ENCODE measurements at regions not wholly inside any gene's neighbourhood (a gene's known extent, or its start where the extent isn't known, plus 50 kb on each side); places are given as distances from the start of the nearest gene placed in this dataset.
"Not testable (repeated sequence)": the region's sequence is repeated elsewhere in the genome, so short reads cannot be mapped to it uniquely, and the experiment has no call there.

- H3K4me3 ChIP-seq = no peak overlapping the region
- no peak for DNase-seq
- no peak overlapping the region for H3K27ac ChIP-seq
- no peaks in the 10 kb centered on the region for H3K4me1 ChIP-seq
- H3K9me3 ChIP-seq = no peaks in the 10 kb centered on the region
- H3K36me3 ChIP-seq (ENCODE audit: low read depth, missing control alignments) = no peaks in the 10 kb centered on the region
- no peaks in the 10 kb centered on the region for H3K27me3 ChIP-seq
- no peak for TF ChIP-seq POLR2A (IDR thresholded peaks at IDR 0.05)
- TF ChIP-seq, protein P1, sequence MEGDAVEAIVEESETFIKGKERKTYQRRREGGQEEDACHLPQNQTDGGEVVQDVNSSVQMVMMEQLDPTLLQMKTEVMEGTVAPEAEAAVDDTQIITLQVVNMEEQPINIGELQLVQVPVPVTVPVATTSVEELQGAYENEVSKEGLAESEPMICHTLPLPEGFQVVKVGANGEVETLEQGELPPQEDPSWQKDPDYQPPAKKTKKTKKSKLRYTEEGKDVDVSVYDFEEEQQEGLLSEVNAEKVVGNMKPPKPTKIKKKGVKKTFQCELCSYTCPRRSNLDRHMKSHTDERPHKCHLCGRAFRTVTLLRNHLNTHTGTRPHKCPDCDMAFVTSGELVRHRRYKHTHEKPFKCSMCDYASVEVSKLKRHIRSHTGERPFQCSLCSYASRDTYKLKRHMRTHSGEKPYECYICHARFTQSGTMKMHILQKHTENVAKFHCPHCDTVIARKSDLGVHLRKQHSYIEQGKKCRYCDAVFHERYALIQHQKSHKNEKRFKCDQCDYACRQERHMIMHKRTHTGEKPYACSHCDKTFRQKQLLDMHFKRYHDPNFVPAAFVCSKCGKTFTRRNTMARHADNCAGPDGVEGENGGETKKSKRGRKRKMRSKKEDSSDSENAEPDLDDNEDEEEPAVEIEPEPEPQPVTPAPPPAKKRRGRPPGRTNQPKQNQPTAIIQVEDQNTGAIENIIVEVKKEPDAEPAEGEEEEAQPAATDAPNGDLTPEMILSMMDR (IDR thresholded peaks at IDR 0.05) = no peak
- WGBS, 2 donors = 96 to 100% methylated on average over 1 of the region's 1 CpG
- intact Hi-C loops (cut with DNase I; ENCODE audit: low total_unique reads) = no loop called here
Observed at GRCh38 chr3:132979606-132980005, 58.6 kb upstream of the TMEM108 start.

DNA sequence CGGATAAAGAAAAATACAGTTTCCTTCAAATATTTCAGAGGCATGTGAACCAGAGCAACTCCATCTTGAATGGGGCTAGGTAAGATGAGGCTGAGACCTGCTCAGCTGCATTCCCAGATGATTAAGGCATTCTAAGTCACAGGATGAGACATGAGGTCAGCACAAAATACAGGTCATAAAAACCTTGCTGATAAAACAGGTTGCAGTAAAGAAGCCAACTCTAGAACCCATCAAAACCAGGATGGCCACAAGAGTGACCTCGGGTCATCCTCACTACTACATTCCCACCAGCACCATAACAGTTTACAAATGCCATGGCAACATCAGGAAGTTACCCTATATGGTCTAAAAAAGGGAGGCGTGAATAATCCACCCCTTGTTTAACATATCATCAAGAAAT, 59.2 kb upstream of the TMEM108 start:
- WGBS, 2 donors = 88 to 89% methylated on average over 3 of the region's 3 CpGs
- H3K27ac ChIP-seq; intact Hi-C loops (cut with DNase I; ENCODE audit: low total_unique reads); H3K36me3 ChIP-seq (ENCODE audit: low read depth, missing control alignments); H3K4me1 ChIP-seq; DNase-seq; H3K27me3 ChIP-seq; H3K9me3 ChIP-seq; H3K4me3 ChIP-seq: not testable (repeated sequence)

- TF ChIP-seq, protein P1 (IDR thresholded peaks at IDR 0.05) = no peak
- no peak for TF ChIP-seq POLR2A (IDR thresholded peaks at IDR 0.05)
- Histone ChIP-seq H3K9me3 (no peaks in the 10 kb centered on the region), H3K4me3 (no peak overlapping the region), H3K4me1 (no peaks in the 10 kb centered on the region), H3K36me3 (ENCODE audit: low read depth, missing control alignments) (no peaks in the 10 kb centered on the region), H3K27me3 (no peaks in the 10 kb centered on the region), H3K27ac (no peak overlapping the region)
- no peak for DNase-seq
- 74% methylated on average over 2 of the region's 2 CpGs for WGBS, 2 donors
- intact Hi-C loops (cut with DNase I; ENCODE audit: low total_unique reads) = no loop called here
Observed at GRCh38 chr3:132978464-132978863, 59.7 kb upstream of the TMEM108 start.

DNA sequence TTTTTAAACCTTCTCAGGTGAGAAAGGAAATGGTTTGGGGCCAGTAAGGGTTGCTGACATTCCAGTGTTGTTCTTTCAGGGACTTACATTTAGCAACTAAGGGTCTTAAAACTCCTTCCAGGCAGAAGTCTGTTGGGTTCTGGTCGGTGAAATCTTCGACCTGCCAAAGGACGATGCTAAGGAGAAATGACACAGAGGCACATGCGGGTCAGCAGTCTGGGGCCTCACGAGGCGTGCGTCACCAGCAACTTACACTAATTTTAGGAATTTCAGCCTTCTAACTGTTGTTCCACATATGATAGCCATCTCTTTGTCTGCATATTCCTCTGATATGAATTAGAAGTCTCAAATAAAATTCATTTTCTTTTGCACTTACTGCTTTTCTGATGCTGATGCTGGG, 64.1 kb upstream of the TMEM108 start:
- H3K27ac ChIP-seq = no peak overlapping the region
- no peaks in the 10 kb centered on the region for H3K27me3 ChIP-seq
- no peaks in the 10 kb centered on the region for H3K9me3 ChIP-seq
- no peak overlapping the region for H3K4me3 ChIP-seq
- no peaks in the 10 kb centered on the region for H3K4me1 ChIP-seq
- no peak for TF ChIP-seq POLR2A (IDR thresholded peaks at IDR 0.05)
- TF ChIP-seq, protein P1 (IDR thresholded peaks at IDR 0.05) = no peak
- WGBS, 2 donors = 85 to 88% methylated on average over 7 of the region's 7 CpGs
- no peak for DNase-seq
- intact Hi-C loops (cut with DNase I; ENCODE audit: low total_unique reads) = no loop called here
- no peaks in the 10 kb centered on the region for H3K36me3 ChIP-seq (ENCODE audit: low read depth, missing control alignments)

- intact Hi-C loops (cut with DNase I; ENCODE audit: low total_unique reads) = no loop called here
- H3K9me3 ChIP-seq = no peaks in the 10 kb centered on the region
- H3K4me3 ChIP-seq = no peak overlapping the region
- H3K27ac ChIP-seq = no peak overlapping the region
- WGBS, 2 donors = 85 to 92% methylated on average over 5 of the region's 5 CpGs
- DNase-seq = no peak
- TF ChIP-seq, protein P1 (IDR thresholded peaks at IDR 0.05) = no peak
- no peak for TF ChIP-seq POLR2A (IDR thresholded peaks at IDR 0.05)
- no peaks in the 10 kb centered on the region for H3K27me3 ChIP-seq
- H3K4me1 ChIP-seq = no peaks in the 10 kb centered on the region
- H3K36me3 ChIP-seq (ENCODE audit: low read depth, missing control alignments) = no peaks in the 10 kb centered on the region
Observed at GRCh38 chr3:132973441-132973840, 64.8 kb upstream of the TMEM108 start.

Data from testis (tissue), 2 donors.